22Rv1 (cell line): ENCODE measurements at regions not wholly inside any gene's neighbourhood (a gene's known extent, or its start where the extent isn't known, plus 50 kb on each side); places are given as distances from the start of the nearest gene placed in this dataset.
"Not testable (repeated sequence)": the region's sequence is repeated elsewhere in the genome, so short reads cannot be mapped to it uniquely, and the experiment has no call there.

Experiments
- ZFX ChIP-seq: fragments of 450-650 bp; IDR thresholded peaks from 2 replicates; pipeline ENCODE4 v1.6.1; 2017; ENCODE audit warnings: antibody characterized with exemption, borderline replicate concordance
- TF ChIP-seq, protein P1 (sequence below): fragments of 450-650 bp; IDR thresholded peaks from 2 replicates; pipeline ENCODE4 v1.5.1; 2017; ENCODE audit warnings: mild to moderate bottlenecking

- TF ChIP-seq, protein P1, sequence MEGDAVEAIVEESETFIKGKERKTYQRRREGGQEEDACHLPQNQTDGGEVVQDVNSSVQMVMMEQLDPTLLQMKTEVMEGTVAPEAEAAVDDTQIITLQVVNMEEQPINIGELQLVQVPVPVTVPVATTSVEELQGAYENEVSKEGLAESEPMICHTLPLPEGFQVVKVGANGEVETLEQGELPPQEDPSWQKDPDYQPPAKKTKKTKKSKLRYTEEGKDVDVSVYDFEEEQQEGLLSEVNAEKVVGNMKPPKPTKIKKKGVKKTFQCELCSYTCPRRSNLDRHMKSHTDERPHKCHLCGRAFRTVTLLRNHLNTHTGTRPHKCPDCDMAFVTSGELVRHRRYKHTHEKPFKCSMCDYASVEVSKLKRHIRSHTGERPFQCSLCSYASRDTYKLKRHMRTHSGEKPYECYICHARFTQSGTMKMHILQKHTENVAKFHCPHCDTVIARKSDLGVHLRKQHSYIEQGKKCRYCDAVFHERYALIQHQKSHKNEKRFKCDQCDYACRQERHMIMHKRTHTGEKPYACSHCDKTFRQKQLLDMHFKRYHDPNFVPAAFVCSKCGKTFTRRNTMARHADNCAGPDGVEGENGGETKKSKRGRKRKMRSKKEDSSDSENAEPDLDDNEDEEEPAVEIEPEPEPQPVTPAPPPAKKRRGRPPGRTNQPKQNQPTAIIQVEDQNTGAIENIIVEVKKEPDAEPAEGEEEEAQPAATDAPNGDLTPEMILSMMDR, result peak; percentile 23
- not testable (repeated sequence) for TF ChIP-seq ZFX
Measured at GRCh38 chr3:137153046-137153445, 195.3 kb downstream of the IL20RB start.
